OCI-LY7 (cell line): ENCODE measurements at regions not wholly inside any gene's neighbourhood (a gene's known extent, or its start where the extent isn't known, plus 50 kb on each side); places are given as distances from the start of the nearest gene placed in this dataset.

Experiments used
- CTCF ChIP-seq: fragments of 200-600 bp; sonication (generic); conservative IDR thresholded peaks from 2 replicates; pipeline ENCODE4 v1.5.1; 2014; ENCODE audit warnings: mild to moderate bottlenecking, antibody characterized with exemption, low read length, moderate library complexity, mixed read lengths
- EZH2phosphoT487 ChIP-seq: fragments of 200-600 bp; sonication (generic); IDR thresholded peaks from 2 replicates; pipeline ENCODE4 v1.6.1; 2018; ENCODE audit warnings: low read depth, borderline replicate concordance, mild to moderate bottlenecking, mixed run types, antibody characterized with exemption, low read length, moderate library complexity, mixed read lengths

DNA sequence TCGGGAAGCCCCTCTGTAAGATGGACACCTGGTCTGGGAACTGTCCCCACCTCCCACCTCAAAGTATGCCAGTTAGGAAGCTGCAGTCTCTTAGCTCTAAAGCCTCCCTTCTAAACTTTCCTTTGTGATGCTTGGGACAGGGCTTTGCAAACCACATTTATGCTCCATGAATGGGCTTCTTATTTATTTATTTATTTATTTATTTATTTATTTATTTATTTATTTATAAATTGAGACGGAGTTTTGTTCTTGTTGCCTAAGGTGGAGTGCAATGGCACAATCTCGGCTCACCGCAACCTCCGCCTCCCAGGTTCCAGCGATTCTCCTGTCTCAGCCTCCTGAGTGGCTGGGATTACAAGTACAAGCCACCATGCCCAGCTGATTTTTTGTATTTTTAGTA, 1009.4 kb downstream of the TYW1 start:
- TF ChIP-seq CTCF (no peak), EZH2phosphoT487 (no peak)
